CD8-positive, alpha-beta memory T cell (primary cell): ENCODE measurements at regions not wholly inside any gene's neighbourhood (a gene's known extent, or its start where the extent isn't known, plus 50 kb on each side); places are given as distances from the start of the nearest gene placed in this dataset.
"Not testable (repeated sequence)": the region's sequence is repeated elsewhere in the genome, so short reads cannot be mapped to it uniquely, and the experiment has no call there.

ENCODE experiments used
- CTCF ChIA-PET: fragments of 350-600 bp; sonication (Branson Sonifier 250); formaldehyde crosslinking; loops from one replicate; lab custom pipeline; 2021; ENCODE audit warnings: antibody characterized with exemption; lab: Charles Lee
- POLR2A ChIA-PET: fragments of 350-600 bp; sonication (Branson Sonifier 250); formaldehyde crosslinking; loops from one replicate; lab custom pipeline; 2021; ENCODE audit warnings: antibody characterized with exemption; lab: Charles Lee
- DNase-seq, 5 donors: peaks; one replicate each; pipeline versions ENCODE4 v3.0.0 to v3.0.0-alpha.2; 2020 to 2022; ENCODE audit warnings: mixed read lengths in 1 of 5
- H3K27ac ChIP-seq: one replicate; pipeline ENCODE4 v1.7.0; 2013; ENCODE audit warnings: low read depth, mild to moderate bottlenecking, low read length, moderate library complexity
- H3K27me3 ChIP-seq: 2 replicates; pipeline ENCODE4 v1.7.0; 2013; ENCODE audit warnings: low read length, mild to moderate bottlenecking; ENCODE audit not compliant: insufficient read depth, poor library complexity, severe bottlenecking
- H3K36me3 ChIP-seq: 2 replicates; pipeline ENCODE4 v1.7.0; 2013; ENCODE audit warnings: mild to moderate bottlenecking, low read length, moderate library complexity; ENCODE audit not compliant: insufficient read depth
- H3K4me1 ChIP-seq: 2 replicates; pipeline ENCODE4 v1.7.0; 2013; ENCODE audit warnings: mild to moderate bottlenecking, low read length, moderate library complexity; ENCODE audit not compliant: insufficient read depth
- H3K4me3 ChIP-seq: 2 replicates; pipeline ENCODE4 v1.7.0; 2013; ENCODE audit warnings: mild to moderate bottlenecking, low read length
- H3K9me3 ChIP-seq: 2 replicates; pipeline ENCODE4 v1.7.0; 2013; ENCODE audit warnings: mild to moderate bottlenecking, low read length
- H3K27ac Mint-ChIP-seq, 8 donors: one replicate each; pipeline ENCODE4 v1.8.0; 2020 to 2021; ENCODE audit warnings: mixed read lengths in 8 of 8, mild to moderate bottlenecking in 6 of 8, inconsistent platforms in 3 of 8, moderate library complexity in 3 of 8
- H3K27me3 Mint-ChIP-seq, 2 donors: one replicate each; pipeline ENCODE4 v1.8.0; 2020 to 2021; ENCODE audit warnings: mixed read lengths in 2 of 2, mild to moderate bottlenecking in 1 of 2, moderate library complexity in 1 of 2
- H3K36me3 Mint-ChIP-seq, 3 donors: one replicate each; pipeline ENCODE4 v1.8.0; 2020 to 2021; ENCODE audit warnings: mixed read lengths in 3 of 3, inconsistent platforms in 1 of 3, mild to moderate bottlenecking in 1 of 3
- H3K4me1 Mint-ChIP-seq, 3 donors: one replicate each; pipeline ENCODE4 v1.8.0; 2020 to 2021; ENCODE audit warnings: mixed read lengths in 3 of 3, inconsistent platforms in 1 of 3, mild to moderate bottlenecking in 1 of 3
- H3K4me3 Mint-ChIP-seq, 7 donors: one replicate each; pipeline ENCODE4 v1.8.0; 2020 to 2021; ENCODE audit warnings: mixed read lengths in 7 of 7, mild to moderate bottlenecking in 6 of 7, moderate library complexity in 4 of 7, inconsistent platforms in 2 of 7
- H3K9me3 Mint-ChIP-seq, 5 donors: one replicate each; pipeline ENCODE4 v1.8.0; 2020 to 2022; ENCODE audit warnings: mixed read lengths in 5 of 5, mild to moderate bottlenecking in 3 of 5, moderate library complexity in 2 of 5, inconsistent platforms in 1 of 5

DNA sequence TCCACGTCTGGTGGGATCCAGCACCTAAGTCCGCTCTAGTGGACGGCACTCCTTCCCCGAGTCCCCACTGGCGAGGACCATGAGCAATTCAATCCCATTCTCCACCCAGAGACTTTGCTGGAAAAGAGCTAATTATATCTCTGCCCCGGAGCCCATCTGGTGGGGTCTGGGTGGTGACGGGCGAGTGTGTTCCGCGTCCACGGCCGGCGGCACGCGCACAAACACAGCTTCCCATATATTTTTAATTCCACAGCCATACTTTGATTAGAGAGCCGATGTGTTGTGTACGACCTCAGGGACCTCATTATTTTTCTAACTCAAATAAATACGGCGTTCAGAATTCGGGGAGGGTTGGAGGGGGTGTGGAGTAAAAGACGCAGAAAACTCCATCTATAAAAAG is 64.1 kb upstream of the ADGRE5 start:
- Mint-ChIP-seq H3K9me3 (no peaks in the 10 kb centered on the region), H3K36me3 (no peaks in the 10 kb centered on the region), H3K27ac (no peak overlapping the region), H3K4me3 (no peak overlapping the region), H3K27me3 (peaks cover 0 to 1% of the 10 kb centered on the region in 2 donors), H3K4me1 (no peaks in the 10 kb centered on the region)
- POLR2A ChIA-PET: no interaction called here
- Histone ChIP-seq H3K9me3 (no peaks in the 10 kb centered on the region), H3K4me3 (no peak overlapping the region), H3K27ac (no peak overlapping the region), H3K4me1 (no peaks in the 10 kb centered on the region), H3K27me3 (no peaks in the 10 kb centered on the region), H3K36me3 (no peaks in the 10 kb centered on the region)
- CTCF ChIA-PET: no interaction called here
- DNase-seq: no peak

DNA sequence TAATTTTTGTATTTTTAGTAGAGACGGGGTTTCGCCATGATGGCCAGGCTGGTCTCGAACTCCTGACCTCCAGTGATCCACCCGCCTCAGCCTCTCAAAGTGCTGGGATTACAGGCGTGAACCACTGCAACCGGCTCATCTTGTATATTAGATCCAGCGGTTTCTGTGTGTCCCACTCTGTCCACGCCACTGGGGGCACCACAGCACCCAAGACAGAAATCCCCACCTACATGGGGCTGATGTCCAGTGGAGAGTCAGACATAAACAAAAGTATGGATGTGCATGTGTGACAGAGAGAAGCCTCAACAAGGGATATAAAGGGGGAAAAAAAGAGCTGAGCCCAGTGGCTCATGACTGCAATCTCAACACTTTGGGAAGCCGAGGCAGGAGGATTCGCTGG is 65.8 kb upstream of the ADGRE5 start:
- POLR2A ChIA-PET: no interaction called here
- H3K4me3 ChIP-seq: no peak overlapping the region
- CTCF ChIA-PET: interaction anchor here (1.2 kb wide), 1 partner anchor 33 kb away, joined by 4 read pairs; no protein-coding TSS in a partner anchor
- no peaks in the 10 kb centered on the region for H3K36me3 ChIP-seq
- no peak for DNase-seq
- Mint-ChIP-seq H3K27ac (no peak overlapping the region), H3K4me3 (no peak overlapping the region), H3K4me1 (no peaks in the 10 kb centered on the region), H3K9me3 (no peaks in the 10 kb centered on the region), H3K36me3 (no peaks in the 10 kb centered on the region), H3K27me3 (peaks cover 0 to 1% of the 10 kb centered on the region in 2 donors)
- no peak overlapping the region for H3K27ac ChIP-seq
- no peaks in the 10 kb centered on the region for H3K9me3 ChIP-seq
- no peaks in the 10 kb centered on the region for H3K27me3 ChIP-seq
- no peaks in the 10 kb centered on the region for H3K4me1 ChIP-seq

DNA sequence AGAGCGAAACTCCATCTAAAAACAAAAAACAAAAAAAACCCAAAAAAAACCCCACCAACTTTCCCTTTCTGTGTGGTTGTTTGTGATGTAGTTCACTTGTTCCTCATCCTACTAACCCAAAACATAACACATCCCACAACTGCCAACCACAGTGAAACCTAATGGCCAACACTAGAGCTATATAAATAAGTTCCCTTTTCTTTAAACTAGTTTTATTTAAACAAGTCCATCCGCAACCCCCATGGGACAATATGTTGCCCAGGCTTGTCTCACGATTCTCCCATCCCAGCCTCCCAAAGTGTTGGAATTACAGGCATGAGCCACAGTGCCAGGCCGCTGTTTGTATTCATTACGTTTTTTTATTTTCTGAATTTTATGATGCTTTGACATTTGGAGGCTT is 71.2 kb upstream of the ADGRE5 start:
- ChIA-PET CTCF (no interaction called here), POLR2A (no interaction called here)
- Mint-ChIP-seq H3K4me3 (no peak overlapping the region), H3K9me3 (no peaks in the 10 kb centered on the region), H3K36me3 (peaks cover 0 to 11% (median 0%) of the 10 kb centered on the region in 3 donors), H3K4me1 (peaks cover 8 to 15% (median 13%) of the 10 kb centered on the region in 3 donors), H3K27me3 (peaks cover 0 to 1% of the 10 kb centered on the region in 2 donors), H3K27ac (peak overlapping the region in 2 of 8 donors; percentile 9 to 37)
- Histone ChIP-seq H3K4me3 (no peak overlapping the region), H3K27me3 (no peaks in the 10 kb centered on the region), H3K36me3 (no peaks in the 10 kb centered on the region), H3K4me1 (no peaks in the 10 kb centered on the region), H3K9me3 (no peaks in the 10 kb centered on the region), H3K27ac (no peak overlapping the region)
- no peak for DNase-seq

DNA sequence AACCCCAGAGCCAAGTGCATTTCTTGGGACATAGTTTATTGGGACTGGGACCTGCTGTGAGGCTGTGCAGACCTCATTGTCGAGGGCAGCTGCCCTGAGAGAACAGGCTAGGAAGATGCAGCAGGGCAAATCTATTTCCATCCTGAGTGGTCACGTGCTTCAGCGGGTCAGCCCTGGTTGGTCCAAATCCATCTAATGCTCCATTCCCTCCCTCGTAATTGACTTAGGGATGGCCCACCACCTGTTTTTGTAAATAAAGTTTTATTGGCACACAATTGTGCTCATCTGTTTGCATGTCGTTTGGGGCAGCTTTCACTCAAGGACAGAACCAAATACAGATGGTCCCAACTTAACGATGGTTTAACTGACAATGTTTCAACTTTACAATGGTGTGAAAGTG is 75.5 kb upstream of the ADGRE5 start:
- ChIA-PET CTCF (interaction anchor here (2.2 kb wide), 1 partner anchor 43 kb away, joined by 6 read pairs; no protein-coding TSS in a partner anchor), POLR2A (no interaction called here)
- Mint-ChIP-seq H3K27me3 (peaks cover 0 to under 1% of the 10 kb centered on the region in 2 donors), H3K4me1 (peaks cover 8 to 15% (median 13%) of the 10 kb centered on the region in 3 donors), H3K4me3 (no peak overlapping the region), H3K36me3 (peaks cover 0 to 11% (median 0%) of the 10 kb centered on the region in 3 donors), H3K27ac (no peak overlapping the region), H3K9me3 (no peaks in the 10 kb centered on the region)
- no peak for DNase-seq
- Histone ChIP-seq H3K27me3 (no peaks in the 10 kb centered on the region), H3K9me3 (no peaks in the 10 kb centered on the region), H3K27ac (no peak overlapping the region), H3K4me1 (no peaks in the 10 kb centered on the region), H3K4me3 (no peak overlapping the region), H3K36me3 (no peaks in the 10 kb centered on the region)

DNA sequence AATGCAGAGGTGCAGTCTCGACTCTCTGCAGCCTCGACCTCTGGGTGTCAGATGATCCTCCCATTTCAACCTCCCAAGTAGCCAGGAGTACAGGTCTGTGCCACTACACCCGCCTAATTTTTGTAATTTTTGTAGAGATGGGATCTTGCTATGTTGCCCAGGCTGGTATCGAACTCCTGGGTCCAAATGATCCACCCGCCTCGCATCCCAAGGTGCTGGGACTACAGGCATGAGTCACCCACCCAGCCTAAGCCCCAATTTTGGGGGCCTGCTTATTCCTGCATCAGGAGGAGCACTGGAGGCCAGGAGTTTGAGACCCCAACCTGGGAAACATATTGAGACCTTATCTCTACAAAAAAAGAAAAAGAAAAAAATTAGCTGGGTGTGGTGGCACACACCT is 80.1 kb upstream of the ADGRE5 start:
- H3K27me3 Mint-ChIP-seq: peaks cover 0 to 5% of the 10 kb centered on the region in 2 donors
- no peaks in the 10 kb centered on the region for H3K27me3 ChIP-seq
- H3K36me3 ChIP-seq: no peaks in the 10 kb centered on the region
- no peaks in the 10 kb centered on the region for H3K36me3 Mint-ChIP-seq
- no peaks in the 10 kb centered on the region for H3K4me1 ChIP-seq
- no peak overlapping the region for H3K27ac Mint-ChIP-seq
- H3K27ac ChIP-seq: no peak overlapping the region
- H3K4me1 Mint-ChIP-seq: no peaks in the 10 kb centered on the region
- ChIA-PET POLR2A (no interaction called here), CTCF (no interaction called here)
- no peaks in the 10 kb centered on the region for H3K9me3 Mint-ChIP-seq
- no peak for DNase-seq
- H3K4me3 Mint-ChIP-seq: no peak overlapping the region
- no peaks in the 10 kb centered on the region for H3K9me3 ChIP-seq
- H3K4me3 ChIP-seq: no peak overlapping the region

DNA sequence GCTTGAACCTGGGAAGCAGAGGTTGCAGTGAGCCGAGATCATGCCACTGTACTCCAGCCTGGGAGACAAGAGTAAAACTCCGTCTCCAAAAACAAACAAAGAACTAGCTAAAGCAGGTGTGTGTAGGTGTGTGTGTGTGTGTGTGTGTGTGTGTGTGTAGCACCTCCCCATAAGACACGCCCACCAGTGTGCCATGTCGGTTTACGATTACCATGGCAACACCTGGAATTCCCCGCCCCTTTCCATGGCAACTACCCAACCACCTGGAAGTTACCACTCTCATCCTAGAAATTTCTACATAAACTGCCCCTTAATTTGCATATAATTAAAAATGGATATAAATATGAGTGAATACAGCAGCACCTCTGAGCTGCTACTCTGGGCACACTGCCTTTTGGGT is 80.9 kb upstream of the ADGRE5 start:
- no peak overlapping the region for H3K4me3 Mint-ChIP-seq
- no peaks in the 10 kb centered on the region for H3K9me3 Mint-ChIP-seq
- no peak overlapping the region for H3K4me3 ChIP-seq
- peaks cover 0 to 5% of the 10 kb centered on the region in 2 donors for H3K27me3 Mint-ChIP-seq
- no peak for DNase-seq
- H3K4me1 ChIP-seq: no peaks in the 10 kb centered on the region
- no peak overlapping the region for H3K27ac Mint-ChIP-seq
- no peaks in the 10 kb centered on the region for H3K36me3 Mint-ChIP-seq
- no peaks in the 10 kb centered on the region for H3K9me3 ChIP-seq
- no peaks in the 10 kb centered on the region for H3K4me1 Mint-ChIP-seq
- no peak overlapping the region for H3K27ac ChIP-seq
- H3K27me3 ChIP-seq: no peaks in the 10 kb centered on the region
- H3K36me3 ChIP-seq: no peaks in the 10 kb centered on the region
- POLR2A ChIA-PET: no interaction called here
- CTCF ChIA-PET: no interaction called here

DNA sequence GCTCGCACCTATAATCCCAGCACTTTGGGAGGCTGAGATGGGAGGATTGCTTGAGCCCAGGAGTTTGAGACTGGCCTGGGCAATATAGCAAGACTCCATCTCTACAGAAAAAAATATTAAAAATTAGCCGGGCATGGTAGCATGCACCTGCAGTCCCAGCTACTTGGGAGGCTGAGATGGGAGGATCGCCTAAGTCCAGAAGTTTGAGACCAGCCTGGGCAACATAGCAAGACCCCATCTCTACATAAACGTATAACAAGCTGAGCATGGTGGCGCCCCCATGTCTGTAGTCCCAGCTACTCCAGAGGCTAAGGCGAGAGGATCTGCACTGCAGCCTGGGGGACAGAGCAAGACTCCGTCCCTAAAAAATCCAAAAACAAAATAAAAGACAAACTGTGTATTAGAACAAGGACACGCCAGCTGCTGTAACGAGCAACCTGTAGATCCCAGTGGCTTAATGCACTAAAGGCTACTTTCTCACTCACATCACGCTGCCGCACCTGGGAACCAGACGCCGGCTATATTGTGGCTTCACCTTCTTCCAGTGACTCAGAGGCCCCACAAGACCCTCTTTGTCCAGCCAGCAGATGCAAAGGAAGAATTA is 81.9 kb upstream of the ADGRE5 start:
- H3K4me1 ChIP-seq, H3K9me3 ChIP-seq, POLR2A ChIA-PET, H3K27me3 Mint-ChIP-seq, H3K4me1 Mint-ChIP-seq, H3K27me3 ChIP-seq, H3K4me3 Mint-ChIP-seq, H3K9me3 Mint-ChIP-seq, H3K27ac ChIP-seq, DNase-seq, CTCF ChIA-PET, H3K36me3 ChIP-seq, H3K36me3 Mint-ChIP-seq, H3K4me3 ChIP-seq: not testable (repeated sequence)
- peak overlapping the region in 1 of 8 donors; percentile 32 for H3K27ac Mint-ChIP-seq

DNA sequence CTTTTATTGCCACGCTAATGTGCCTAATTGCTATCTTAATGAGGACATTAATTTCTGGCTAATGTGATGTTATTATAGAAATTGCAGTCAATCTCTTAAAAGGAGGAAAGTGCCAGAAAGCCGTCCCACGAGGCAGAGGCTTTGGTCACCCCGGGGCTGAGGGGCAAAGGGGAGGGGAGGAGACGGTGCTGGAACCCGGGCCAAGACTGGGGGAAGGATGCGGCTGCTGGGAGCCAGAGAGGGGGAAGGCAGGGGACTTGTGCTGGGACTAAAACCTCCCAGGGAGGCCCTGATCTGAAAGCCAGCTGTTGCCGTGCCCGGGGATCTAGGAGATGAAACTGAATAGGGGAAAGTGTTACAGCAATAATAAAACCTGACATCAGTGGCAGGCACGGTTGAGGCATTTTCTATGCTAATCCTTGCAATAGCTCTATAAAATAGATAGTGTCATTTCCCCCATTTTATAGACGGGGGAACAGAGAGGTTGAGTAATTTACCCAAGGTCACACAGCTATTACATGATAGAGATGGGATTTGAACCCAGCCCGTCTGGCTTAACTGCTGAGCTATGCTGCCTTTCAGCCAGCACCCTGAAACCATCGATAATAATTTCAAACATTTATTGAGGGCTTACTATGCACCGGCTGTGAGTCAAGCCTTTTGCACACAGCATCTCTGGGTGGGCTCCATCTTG is 83.2 kb upstream of the ADGRE5 start:
- H3K27ac ChIP-seq, H3K4me1 ChIP-seq, H3K27me3 ChIP-seq, H3K36me3 Mint-ChIP-seq, H3K36me3 ChIP-seq, H3K4me3 ChIP-seq, H3K27ac Mint-ChIP-seq, H3K4me1 Mint-ChIP-seq, H3K9me3 ChIP-seq, CTCF ChIA-PET, POLR2A ChIA-PET, H3K9me3 Mint-ChIP-seq, H3K27me3 Mint-ChIP-seq, H3K4me3 Mint-ChIP-seq, DNase-seq: not testable (repeated sequence)
